Esophagus muscularis mucosa (tissue), 4 donors: ENCODE measurements at regions not wholly inside any gene's neighbourhood (a gene's known extent, or its start where the extent isn't known, plus 50 kb on each side); places are given as distances from the start of the nearest gene placed in this dataset.
A peak's percentile ranks its signal among the peaks of the same experiment; 100 is the strongest.

Experiments used
- DNase-seq: peaks from one replicate; pipeline ENCODE4 v3.0.0-alpha.2; 2017; ENCODE audit errors: extremely low spot score
- H3K27ac ChIP-seq, 4 donors: fragments of 200-600 bp; sonication (generic); replicated peaks in 1 of 4; 1 replicate in 3 of 4; 2 replicates in 1 of 4; pipeline ENCODE4 v1.5.1; 2016 to 2019; ENCODE audit warnings: mild to moderate bottlenecking in 1 of 4
- H3K27me3 ChIP-seq, 4 donors: fragments of 200-600 bp; sonication (generic); one replicate each; pipeline versions ENCODE4 v1.5.1 to v1.6.0; 2016 to 2019
- H3K36me3 ChIP-seq, 4 donors: fragments of 200-600 bp; sonication (generic); one replicate each; pipeline ENCODE4 v1.5.1; 2016 to 2019
- H3K4me1 ChIP-seq, 4 donors: fragments of 200-600 bp; sonication (generic); one replicate each; pipeline ENCODE4 v1.5.1; 2016 to 2019
- H3K4me3 ChIP-seq, 4 donors: fragments of 200-600 bp; sonication (generic); 1 replicate in 2 of 4; 2 replicates in 2 of 4; pipeline ENCODE4 v1.5.1; 2016 to 2019; ENCODE audit warnings: mild to moderate bottlenecking in 4 of 4, moderate library complexity in 1 of 4
- H3K9me3 ChIP-seq, 4 donors: fragments of 200-600 bp; sonication (generic); 1 replicate in 3 of 4; 2 replicates in 1 of 4; pipeline ENCODE4 v1.5.1; 2016 to 2019
- CTCF ChIP-seq, 3 experiments: fragments of 200-600 bp in 2 of 3; fragments of 450-650 bp in 1 of 3; sonication (generic) in 2 of 3; IDR thresholded peaks; one replicate each; pipeline ENCODE4 v1.5.1; 2017 to 2019; ENCODE audit warnings: antibody characterized with exemption in 3 of 3, mild to moderate bottlenecking in 2 of 3, moderate library complexity in 1 of 3
- EP300 ChIP-seq: sonication (generic); formaldehyde crosslinking; IDR thresholded peaks from one replicate; pipeline ENCODE4 v1.6.1; 2017; ENCODE audit warnings: antibody characterized with exemption
- POLR2A ChIP-seq: fragments of 450-650 bp; IDR thresholded peaks from one replicate; pipeline ENCODE4 v1.6.1; 2017; ENCODE audit warnings: antibody characterized with exemption, moderate library complexity, mild to moderate bottlenecking, low read depth
- POLR2AphosphoS5 ChIP-seq, 2 donors: sonication (generic); formaldehyde crosslinking; IDR thresholded peaks; one replicate each; pipeline ENCODE4 v1.6.1; 2017; ENCODE audit warnings: antibody characterized with exemption in 2 of 2
- WGBS: methylation state at CpG from one replicate; pipeline ENCODE4 v1.1.5; 2018; 5-methylcytosine and 5-hydroxymethylcytosine counted together
- intact Hi-C: fragments of 100-400 bp; cut with DNase I; formaldehyde crosslinking; loops from one replicate; pipeline ENCODE4 v1.15.1; 2023

GRCh38 chr2:220144411-220144810 lies 517.0 kb downstream of the SLC4A3 start:
- H3K27me3 ChIP-seq = no peaks in the 10 kb centered on the region
- no peaks in the 10 kb centered on the region for H3K36me3 ChIP-seq
- intact Hi-C loops = no loop called here
- no peak overlapping the region for H3K4me3 ChIP-seq
- no peak overlapping the region for H3K27ac ChIP-seq
- no peak for DNase-seq
- TF ChIP-seq POLR2A (no peak), EP300 (no peak), CTCF (IDR thresholded peaks at IDR 0.05) (no peak), POLR2AphosphoS5 (IDR thresholded peaks at IDR 0.05) (no peak)
- 92% methylated on average over 2 of the region's 2 CpGs for WGBS
- H3K9me3 ChIP-seq = peaks cover 0 to 4% (median 0%) of the 10 kb centered on the region in 4 donors
- no peaks in the 10 kb centered on the region for H3K4me1 ChIP-seq

GRCh38 chr2:220147161-220148038 lies 520.0 kb downstream of the SLC4A3 start:
- no peaks in the 10 kb centered on the region for H3K9me3 ChIP-seq
- no peaks in the 10 kb centered on the region for H3K36me3 ChIP-seq
- no peak for TF ChIP-seq POLR2AphosphoS5 (IDR thresholded peaks at IDR 0.05)
- TF ChIP-seq EP300 = no peak
- TF ChIP-seq POLR2A = no peak
- no peak for TF ChIP-seq CTCF (IDR thresholded peaks at IDR 0.05)
- no peaks in the 10 kb centered on the region for H3K27me3 ChIP-seq
- H3K27ac ChIP-seq = no peak overlapping the region
- no peaks in the 10 kb centered on the region for H3K4me1 ChIP-seq
- H3K4me3 ChIP-seq = no peak overlapping the region
- intact Hi-C loops = no loop called here
- 77% methylated on average over 7 of the region's 7 CpGs for WGBS
- DNase-seq = no peak

GRCh38 chr2:220148471-220149248 lies 521.2 kb downstream of the SLC4A3 start:
- Histone ChIP-seq H3K27ac (no peak overlapping the region), H3K36me3 (no peaks in the 10 kb centered on the region), H3K9me3 (no peaks in the 10 kb centered on the region), H3K27me3 (no peaks in the 10 kb centered on the region), H3K4me1 (no peaks in the 10 kb centered on the region), H3K4me3 (no peak overlapping the region)
- WGBS = 91% methylated on average over 9 of the region's 9 CpGs
- no peak for TF ChIP-seq POLR2A
- TF ChIP-seq POLR2AphosphoS5 (IDR thresholded peaks at IDR 0.05) = no peak
- no peak for TF ChIP-seq EP300
- no peak for TF ChIP-seq CTCF (IDR thresholded peaks at IDR 0.05)
- peak; percentile 39 for DNase-seq
- intact Hi-C loops = no loop called here

DNA sequence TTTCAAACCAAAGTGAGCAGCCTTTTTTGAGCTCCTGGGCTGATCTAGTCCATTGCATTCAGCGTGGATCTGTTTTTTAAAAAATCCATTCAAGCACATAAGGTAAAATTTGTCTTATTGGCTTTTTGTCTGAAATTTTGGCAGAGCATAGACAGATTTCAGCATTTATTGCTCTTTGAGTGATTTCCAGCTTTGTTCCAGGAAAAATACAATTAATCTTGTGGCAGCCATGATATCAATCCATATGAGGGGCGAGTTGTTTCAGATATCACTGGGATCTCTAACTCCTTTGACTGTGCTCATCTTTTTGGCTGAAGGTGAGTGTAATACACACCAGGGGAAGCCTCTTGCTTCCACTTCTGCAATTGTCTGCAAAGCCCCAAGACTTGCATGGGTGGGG lies 523.9 kb downstream of the SLC4A3 start:
- TF ChIP-seq POLR2AphosphoS5 (IDR thresholded peaks at IDR 0.05) = no peak
- no peak for TF ChIP-seq POLR2A
- TF ChIP-seq CTCF (IDR thresholded peaks at IDR 0.05) = no peak
- TF ChIP-seq EP300 = no peak
- no peaks in the 10 kb centered on the region for H3K36me3 ChIP-seq
- no peaks in the 10 kb centered on the region for H3K4me1 ChIP-seq
- intact Hi-C loops = no loop called here
- H3K27ac ChIP-seq = no peak overlapping the region
- no peaks in the 10 kb centered on the region for H3K9me3 ChIP-seq
- WGBS = 83% methylated on average over 2 of the region's 2 CpGs
- peak; percentile 34 for DNase-seq
- H3K27me3 ChIP-seq = no peaks in the 10 kb centered on the region
- no peak overlapping the region for H3K4me3 ChIP-seq
